ENCODE measurements at regions not wholly inside any gene's neighbourhood (a gene's known extent, or its start where the extent isn't known, plus 50 kb on each side); places are given as distances from the start of the nearest gene placed in this dataset.
"Not testable (repeated sequence)": the region's sequence is repeated elsewhere in the genome, so short reads cannot be mapped to it uniquely, and the experiment has no call there.

GRCh38 chrX:67213686-67214085, 330.1 kb upstream of the AR start:
- not testable (repeated sequence) for DNase-seq

- no peak for DNase-seq
Observed at GRCh38 chrX:67207912-67208311, 335.9 kb upstream of the AR start.

GRCh38 chrX:67159437-67159836, 384.4 kb upstream of the AR start:
- no peak for DNase-seq

- no peak for DNase-seq
Observed at GRCh38 chrX:67114635-67115034, 429.2 kb upstream of the AR start.

- no peak for DNase-seq
Observed at GRCh38 chrX:67105758-67106116, 438.1 kb upstream of the AR start.

GRCh38 chrX:67104982-67105757, 438.7 kb upstream of the AR start:
- DNase-seq = no peak

- DNase-seq = no peak
Observed at GRCh38 chrX:67100031-67100884, 443.6 kb upstream of the AR start.

GRCh38 chrX:67094061-67094460, 449.8 kb upstream of the AR start:
- DNase-seq = no peak

- no peak for DNase-seq
Observed at GRCh38 chrX:67050760-67051159, 411.9 kb upstream of the EDA2R start.

- DNase-seq = no peak
Observed at GRCh38 chrX:67044866-67045265, 406.0 kb upstream of the EDA2R start.

GRCh38 chrX:67044029-67044653, 405.3 kb upstream of the EDA2R start:
- DNase-seq = no peak

GRCh38 chrX:67004451-67004850, 365.6 kb upstream of the EDA2R start:
- no peak for DNase-seq

- no peak for DNase-seq
Observed at GRCh38 chrX:66994729-66995128, 355.9 kb upstream of the EDA2R start.

- not testable (repeated sequence) for DNase-seq
Observed at GRCh38 chrX:66992077-66992476, 353.2 kb upstream of the EDA2R start.

- no peak for DNase-seq
Observed at GRCh38 chrX:66988331-66988730, 349.5 kb upstream of the EDA2R start.

GRCh38 chrX:66961665-66962064, 322.8 kb upstream of the EDA2R start:
- no peak for DNase-seq

GRCh38 chrX:66931713-66932112, 292.8 kb upstream of the EDA2R start:
- DNase-seq = no peak

- not testable (repeated sequence) for DNase-seq
Observed at GRCh38 chrX:66930516-66930915, 291.6 kb upstream of the EDA2R start.

- no peak for DNase-seq
Observed at GRCh38 chrX:66920296-66920695, 281.4 kb upstream of the EDA2R start.

GRCh38 chrX:66919280-66919832, 280.5 kb upstream of the EDA2R start:
- DNase-seq = no peak

- no peak for DNase-seq
Observed at GRCh38 chrX:66918511-66918910, 279.6 kb upstream of the EDA2R start.

- no peak for DNase-seq
Observed at GRCh38 chrX:66915893-66916292, 277.0 kb upstream of the EDA2R start.

GRCh38 chrX:66914080-66914479, 275.2 kb upstream of the EDA2R start:
- DNase-seq = no peak

GRCh38 chrX:66912417-66912816, 273.5 kb upstream of the EDA2R start:
- DNase-seq = no peak
